Cardiac muscle cell (in vitro differentiated cells and primary cell): ENCODE measurements at regions not wholly inside any gene's neighbourhood (a gene's known extent, or its start where the extent isn't known, plus 50 kb on each side); places are given as distances from the start of the nearest gene placed in this dataset.

Experiments
- DNase-seq, 2 donors: peaks; one replicate each; pipeline versions ENCODE4 v3.0.0 to v3.0.0-alpha.2; 2010 to 2017; ENCODE audit warnings: low read depth in 1 of 2, low spot score in 1 of 2
- H3K27ac ChIP-seq: fragments of 200-600 bp; sonication (generic); 2 replicates; pipeline ENCODE4 v1.5.1; 2016
- H3K27me3 ChIP-seq: fragments of 200-600 bp; sonication (generic); 2 replicates; pipeline ENCODE4 v1.6.0; 2016; ENCODE audit warnings: control low read depth
- H3K36me3 ChIP-seq: fragments of 200-600 bp; sonication (generic); 2 replicates; pipeline ENCODE4 v1.5.1; 2016; ENCODE audit warnings: control low read depth
- H3K4me1 ChIP-seq: fragments of 200-600 bp; sonication (generic); 2 replicates; pipeline ENCODE4 v1.8.1; 2017; ENCODE audit warnings: low read depth, mild to moderate bottlenecking, mixed run types
- H3K4me3 ChIP-seq: fragments of 200-600 bp; sonication (generic); 2 replicates; pipeline ENCODE4 v1.5.1; 2016; ENCODE audit warnings: mild to moderate bottlenecking
- H3K9me3 ChIP-seq: fragments of 200-600 bp; sonication (generic); 2 replicates; pipeline ENCODE4 v1.5.1; 2017; ENCODE audit warnings: low read depth, mild to moderate bottlenecking, control low read depth
- TF ChIP-seq, protein P1 (sequence below): IDR thresholded peaks from 2 replicates; pipeline ENCODE4 v1.5.1; 2012; ENCODE audit warnings: low read depth, mild to moderate bottlenecking, low read length

DNA sequence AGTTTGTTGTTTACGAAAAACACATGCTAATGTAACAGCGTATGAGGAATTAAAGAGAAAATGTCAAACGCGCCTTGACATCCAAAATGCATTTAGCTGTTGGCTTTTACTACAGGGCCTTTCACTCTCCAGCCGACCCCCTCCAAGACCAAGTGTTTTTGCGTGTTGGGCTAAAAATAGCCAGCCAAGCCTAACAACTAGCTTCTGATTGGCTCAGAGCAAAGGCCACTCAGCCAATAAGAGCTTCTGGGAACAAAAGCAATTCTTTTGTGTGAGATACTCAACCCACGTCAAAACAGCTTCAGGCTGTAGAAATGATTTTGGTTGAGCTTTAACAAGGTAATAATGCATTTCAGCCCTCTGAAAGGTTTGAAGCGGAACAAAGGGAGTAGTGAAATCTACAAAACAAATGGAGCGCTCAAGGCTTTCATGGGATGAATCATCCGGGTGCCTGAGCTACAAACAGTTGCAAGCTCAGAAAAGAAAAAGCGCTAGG, 198.7 kb upstream of the DCN start:
- Histone ChIP-seq H3K27me3 (no peaks in the 10 kb centered on the region), H3K4me1 (peaks cover 10% of the 10 kb centered on the region), H3K9me3 (no peaks in the 10 kb centered on the region), H3K4me3 (peak overlapping the region; percentile 58), H3K27ac (peak overlapping the region; percentile 92), H3K36me3 (no peaks in the 10 kb centered on the region)
- peak; percentile 93 to 94 for DNase-seq
- TF ChIP-seq, protein P1, sequence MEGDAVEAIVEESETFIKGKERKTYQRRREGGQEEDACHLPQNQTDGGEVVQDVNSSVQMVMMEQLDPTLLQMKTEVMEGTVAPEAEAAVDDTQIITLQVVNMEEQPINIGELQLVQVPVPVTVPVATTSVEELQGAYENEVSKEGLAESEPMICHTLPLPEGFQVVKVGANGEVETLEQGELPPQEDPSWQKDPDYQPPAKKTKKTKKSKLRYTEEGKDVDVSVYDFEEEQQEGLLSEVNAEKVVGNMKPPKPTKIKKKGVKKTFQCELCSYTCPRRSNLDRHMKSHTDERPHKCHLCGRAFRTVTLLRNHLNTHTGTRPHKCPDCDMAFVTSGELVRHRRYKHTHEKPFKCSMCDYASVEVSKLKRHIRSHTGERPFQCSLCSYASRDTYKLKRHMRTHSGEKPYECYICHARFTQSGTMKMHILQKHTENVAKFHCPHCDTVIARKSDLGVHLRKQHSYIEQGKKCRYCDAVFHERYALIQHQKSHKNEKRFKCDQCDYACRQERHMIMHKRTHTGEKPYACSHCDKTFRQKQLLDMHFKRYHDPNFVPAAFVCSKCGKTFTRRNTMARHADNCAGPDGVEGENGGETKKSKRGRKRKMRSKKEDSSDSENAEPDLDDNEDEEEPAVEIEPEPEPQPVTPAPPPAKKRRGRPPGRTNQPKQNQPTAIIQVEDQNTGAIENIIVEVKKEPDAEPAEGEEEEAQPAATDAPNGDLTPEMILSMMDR: no peak

GRCh38 chr12:91380631-91381030, 198.0 kb upstream of the DCN start:
- Histone ChIP-seq H3K9me3 (no peaks in the 10 kb centered on the region), H3K27ac (peak overlapping the region; percentile 92), H3K4me1 (peaks cover 10% of the 10 kb centered on the region), H3K27me3 (no peaks in the 10 kb centered on the region), H3K4me3 (peak overlapping the region; percentile 58), H3K36me3 (no peaks in the 10 kb centered on the region)
- no peak for DNase-seq
- TF ChIP-seq, protein P1: no peak

GRCh38 chr12:91379051-91379775, 196.6 kb upstream of the DCN start:
- Histone ChIP-seq H3K4me3 (no peak overlapping the region), H3K4me1 (peaks cover 10% of the 10 kb centered on the region), H3K9me3 (no peaks in the 10 kb centered on the region), H3K27ac (no peak overlapping the region), H3K27me3 (no peaks in the 10 kb centered on the region), H3K36me3 (no peaks in the 10 kb centered on the region)
- TF ChIP-seq, protein P1: no peak
- DNase-seq: no peak

- Histone ChIP-seq H3K27ac (no peak overlapping the region), H3K36me3 (no peaks in the 10 kb centered on the region), H3K27me3 (no peaks in the 10 kb centered on the region), H3K9me3 (no peaks in the 10 kb centered on the region), H3K4me3 (no peak overlapping the region), H3K4me1 (peaks cover 10% of the 10 kb centered on the region)
- TF ChIP-seq, protein P1: no peak
- no peak for DNase-seq
Measured at GRCh38 chr12:91377436-91377835, 194.8 kb upstream of the DCN start.

DNA sequence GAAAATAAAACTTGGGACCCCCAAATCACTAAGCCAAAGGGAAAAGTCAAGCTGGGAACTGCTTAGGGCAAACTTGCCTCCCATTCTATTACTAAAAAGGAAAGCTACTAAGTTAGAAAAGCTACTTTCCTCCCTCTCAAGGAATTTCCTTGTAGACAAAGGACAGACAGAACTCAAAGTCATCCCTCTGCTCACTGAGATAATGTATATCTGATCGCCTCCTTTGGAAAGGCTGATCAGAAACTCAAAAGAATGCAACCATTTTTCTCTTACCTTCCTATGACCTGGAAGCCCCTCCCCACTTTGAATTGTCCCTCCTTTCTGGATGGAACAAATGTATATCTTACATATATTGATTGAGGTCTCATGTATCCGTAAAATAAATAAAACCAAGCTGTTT, 190.5 kb upstream of the DCN start:
- no peak for DNase-seq
- no peaks in the 10 kb centered on the region for H3K9me3 ChIP-seq
- H3K27ac ChIP-seq: no peak overlapping the region
- H3K27me3 ChIP-seq: no peaks in the 10 kb centered on the region
- TF ChIP-seq, protein P1: no peak
- H3K4me1 ChIP-seq: no peaks in the 10 kb centered on the region
- no peak overlapping the region for H3K4me3 ChIP-seq
- H3K36me3 ChIP-seq: no peaks in the 10 kb centered on the region
